GM12892 (cell line): ENCODE measurements at regions not wholly inside any gene's neighbourhood (a gene's known extent, or its start where the extent isn't known, plus 50 kb on each side); places are given as distances from the start of the nearest gene placed in this dataset.

ENCODE experiments used
- POLR2A ChIP-seq: IDR thresholded peaks from 2 replicates; pipeline ENCODE4 v1.6.1; 2011; ENCODE audit warnings: low read depth, low read length, control low read depth
- POLR2AphosphoS5 ChIP-seq: IDR thresholded peaks from 2 replicates; pipeline ENCODE4 v1.6.1; 2011; ENCODE audit warnings: low read depth, low read length, control low read depth

DNA sequence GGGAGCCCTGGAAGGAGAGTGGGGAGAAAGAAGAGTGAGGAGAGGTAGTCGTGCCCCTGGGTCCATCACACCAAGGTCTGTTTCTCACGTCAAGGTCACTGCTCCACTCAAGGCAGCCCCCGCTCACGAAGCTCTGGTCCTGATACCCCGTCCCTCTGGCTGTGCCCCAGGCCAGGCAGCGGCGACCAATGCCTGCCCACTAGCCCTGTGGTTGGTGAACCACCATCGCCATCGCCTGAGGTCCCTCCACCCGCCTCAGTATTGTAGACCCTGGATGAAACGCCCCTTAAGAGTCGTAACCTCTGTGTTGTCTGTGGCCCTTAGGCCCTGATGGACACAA, 378.3 kb upstream of the MYT1L start:
- TF ChIP-seq POLR2A (no peak), POLR2AphosphoS5 (no peak)
